CD14-positive monocyte (primary cell): ENCODE measurements at regions not wholly inside any gene's neighbourhood (a gene's known extent, or its start where the extent isn't known, plus 50 kb on each side); places are given as distances from the start of the nearest gene placed in this dataset.

Experiments used
- DNase-seq, 3 donors: peaks; one replicate each; pipeline ENCODE4 v3.0.0-alpha.2; 2011 to 2022
- H2AFZ ChIP-seq: 2 replicates; pipeline ENCODE4 v1.6.0; 2012; ENCODE audit warnings: mild to moderate bottlenecking, low read depth, low read length, inconsistent platforms; ENCODE audit not compliant: insufficient read depth, poor library complexity, severe bottlenecking
- H3K27ac ChIP-seq, 2 donors: 1 replicate in 1 of 2; 2 replicates in 1 of 2; pipeline ENCODE4 v1.5.1; 2012 to 2013; ENCODE audit warnings: low read length in 2 of 2, control low read depth in 1 of 2, inconsistent platforms in 1 of 2, low read depth in 1 of 2, mild to moderate bottlenecking in 1 of 2
- H3K27me3 ChIP-seq, 2 donors: one replicate each; pipeline versions ENCODE4 v1.6.0 to v1.6.1; 2011 to 2013; ENCODE audit warnings: low read length in 2 of 2; ENCODE audit not compliant: control insufficient read depth in 2 of 2, insufficient read depth in 2 of 2
- H3K36me3 ChIP-seq, 2 donors: replicated peaks in 1 of 2; 1 replicate in 1 of 2; 2 replicates in 1 of 2; pipeline versions ENCODE4 v1.5.1 to v1.6.1; 2012 to 2013; ENCODE audit warnings: low read length in 2 of 2, control low read depth in 1 of 2, inconsistent platforms in 1 of 2, mild to moderate bottlenecking in 1 of 2; ENCODE audit not compliant: insufficient read depth in 2 of 2, control insufficient read depth in 1 of 2
- H3K4me1 ChIP-seq, 2 donors: 1 replicate in 1 of 2; 2 replicates in 1 of 2; pipeline versions ENCODE4 v1.5.1 to v1.6.1; 2012 to 2013; ENCODE audit warnings: low read length in 2 of 2, control low read depth in 1 of 2, inconsistent platforms in 1 of 2, mild to moderate bottlenecking in 1 of 2, moderate library complexity in 1 of 2; ENCODE audit not compliant: insufficient read depth in 2 of 2, control insufficient read depth in 1 of 2
- H3K4me2 ChIP-seq: replicated peaks from 2 replicates; pipeline ENCODE3; 2012; ENCODE audit warnings: low read length, moderate library complexity, mild to moderate bottlenecking; ENCODE audit not compliant: poor library complexity, severe bottlenecking; ENCODE audit errors: extremely low read depth
- H3K4me3 ChIP-seq, 3 experiments: fragments of 200-600 bp in 1 of 3; sonication (generic) in 1 of 3; replicated peaks in 1 of 3; 1 replicate in 2 of 3; 2 replicates in 1 of 3; pipeline ENCODE4 v1.5.1; 2011 to 2013; ENCODE audit warnings: low read length in 3 of 3, mild to moderate bottlenecking in 3 of 3, control low read depth in 2 of 3, low read depth in 2 of 3, inconsistent platforms in 1 of 3, moderate library complexity in 1 of 3
- H3K79me2 ChIP-seq: 2 replicates; pipeline ENCODE4 v1.6.0; 2012; ENCODE audit warnings: mild to moderate bottlenecking, control low read depth, inconsistent platforms, low read length, moderate library complexity; ENCODE audit not compliant: insufficient read depth
- H3K9ac ChIP-seq: 2 replicates; pipeline ENCODE4 v1.6.0; 2017; ENCODE audit warnings: low read length, mild to moderate bottlenecking; ENCODE audit not compliant: insufficient read depth, poor library complexity, severe bottlenecking
- H3K9me3 ChIP-seq, 2 donors: replicated peaks in 1 of 2; 1 replicate in 1 of 2; 2 replicates in 1 of 2; pipeline versions ENCODE4 v1.5.1 to v1.6.1; 2012 to 2013; ENCODE audit warnings: low read length in 2 of 2, control low read depth in 1 of 2; ENCODE audit not compliant: control insufficient read depth in 1 of 2, insufficient read depth in 1 of 2
- H4K20me1 ChIP-seq: 2 replicates; pipeline ENCODE4 v1.6.0; 2012; ENCODE audit warnings: mild to moderate bottlenecking, low read length, control low read depth, moderate library complexity; ENCODE audit not compliant: insufficient read depth
- H3K27ac Mint-ChIP-seq, 7 donors: one replicate each; pipeline ENCODE4 v1.8.0; 2020; ENCODE audit warnings: mild to moderate bottlenecking in 7 of 7, mixed read lengths in 7 of 7, moderate library complexity in 6 of 7, inconsistent platforms in 2 of 7
- H3K27me3 Mint-ChIP-seq, 3 donors: one replicate each; pipeline ENCODE4 v1.8.0; 2021 to 2022; ENCODE audit warnings: low read depth in 3 of 3, mild to moderate bottlenecking in 3 of 3, mixed read lengths in 3 of 3, moderate library complexity in 3 of 3, inconsistent platforms in 1 of 3
- H3K36me3 Mint-ChIP-seq, 2 donors: one replicate each; pipeline ENCODE4 v1.8.0; 2020; ENCODE audit warnings: mixed read lengths in 2 of 2, inconsistent platforms in 1 of 2, mild to moderate bottlenecking in 1 of 2
- H3K4me1 Mint-ChIP-seq: one replicate; pipeline ENCODE4 v1.8.0; 2020; ENCODE audit warnings: mild to moderate bottlenecking, mixed read lengths
- H3K4me3 Mint-ChIP-seq, 2 donors: one replicate each; pipeline ENCODE4 v1.8.0; 2020; ENCODE audit warnings: mild to moderate bottlenecking in 2 of 2, mixed read lengths in 2 of 2, moderate library complexity in 1 of 2
- H3K9me3 Mint-ChIP-seq, 7 donors: one replicate each; pipeline ENCODE4 v1.8.0; 2020 to 2022; ENCODE audit warnings: mixed read lengths in 7 of 7, mild to moderate bottlenecking in 6 of 7, moderate library complexity in 6 of 7, inconsistent platforms in 2 of 7
- CTCF ChIP-seq: fragments of 200-600 bp; IDR thresholded peaks from one replicate; pipeline ENCODE4 v1.8.0; 2022; ENCODE audit warnings: antibody characterized with exemption, mild to moderate bottlenecking
- WGBS: methylation state at CpG from one replicate; pipeline ENCODE4 v1.1.5; 2013; ENCODE audit warnings: missing lambda C conversion rate; ENCODE audit not compliant: insufficient coverage; 5-methylcytosine and 5-hydroxymethylcytosine counted together
- intact Hi-C, 2 donors: fragments of 100-400 bp; cut with micrococcal nuclease; formaldehyde crosslinking; loops; one replicate each; pipeline versions ENCODE4 v1.15.0 to v1.15.1; 2023

- H3K4me1 ChIP-seq, result no peaks in the 10 kb centered on the region
- H3K4me3 ChIP-seq, result no peak overlapping the region
- Mint-ChIP-seq H3K27me3 (peaks cover 12 to 31% (median 13%) of the 10 kb centered on the region in 3 donors), H3K4me3 (no peak overlapping the region), H3K9me3 (peaks cover 0 to 2% (median 0%) of the 10 kb centered on the region in 7 donors), H3K36me3 (no peaks in the 10 kb centered on the region), H3K4me1 (no peaks in the 10 kb centered on the region), H3K27ac (no peak overlapping the region)
- H3K9ac ChIP-seq, result no peak overlapping the region
- no peaks in the 10 kb centered on the region for H3K79me2 ChIP-seq
- H3K27ac ChIP-seq, result no peak overlapping the region
- H3K36me3 ChIP-seq, result no peaks in the 10 kb centered on the region
- no peaks in the 10 kb centered on the region for H4K20me1 ChIP-seq
- no peak overlapping the region for H3K4me2 ChIP-seq
- no peak for TF ChIP-seq CTCF
- intact Hi-C loops, result no loop called here
- H3K27me3 ChIP-seq, result peaks cover 19 to 27% of the 10 kb centered on the region in 2 donors
- H2AFZ ChIP-seq, result no peak overlapping the region
- no CpG with 5 or more reads among the region's 1 CpG for WGBS
- no peaks in the 10 kb centered on the region for H3K9me3 ChIP-seq
- DNase-seq, result no peak
Measured at GRCh38 chr6:137547601-137548000, 53.4 kb upstream of the OLIG3 start.

GRCh38 chr6:137549106-137549505, 54.9 kb upstream of the OLIG3 start:
- H3K79me2 ChIP-seq, result no peaks in the 10 kb centered on the region
- intact Hi-C loops, result no loop called here
- Mint-ChIP-seq H3K9me3 (no peaks in the 10 kb centered on the region), H3K27me3 (peaks cover 7 to 23% (median 8%) of the 10 kb centered on the region in 3 donors), H3K4me1 (no peaks in the 10 kb centered on the region), H3K27ac (no peak overlapping the region), H3K4me3 (no peak overlapping the region), H3K36me3 (no peaks in the 10 kb centered on the region)
- no peaks in the 10 kb centered on the region for H4K20me1 ChIP-seq
- H3K4me2 ChIP-seq, result no peak overlapping the region
- peaks cover 22 to 29% of the 10 kb centered on the region in 2 donors for H3K27me3 ChIP-seq
- no peaks in the 10 kb centered on the region for H3K36me3 ChIP-seq
- H3K27ac ChIP-seq, result no peak overlapping the region
- H3K9ac ChIP-seq, result no peak overlapping the region
- no peaks in the 10 kb centered on the region for H3K4me1 ChIP-seq
- no CpG with 5 or more reads among the region's 2 CpGs for WGBS
- H3K4me3 ChIP-seq, result no peak overlapping the region
- H2AFZ ChIP-seq, result no peak overlapping the region
- TF ChIP-seq CTCF, result no peak
- H3K9me3 ChIP-seq, result no peaks in the 10 kb centered on the region
- no peak for DNase-seq
